ENCODE measurements at regions not wholly inside any gene's neighbourhood (a gene's known extent, or its start where the extent isn't known, plus 50 kb on each side); places are given as distances from the start of the nearest gene placed in this dataset.

GRCh38 chr11:92870196-92870832 lies 99.1 kb upstream of the MTNR1B start:
- no peak overlapping the region for H3K27ac ChIP-seq
- DNase-seq (ENCODE audit: low read depth, low spot score): no peak

GRCh38 chr11:92873551-92873950 lies 95.9 kb upstream of the MTNR1B start:
- no peak overlapping the region for H3K27ac ChIP-seq
- DNase-seq (ENCODE audit: low read depth, low spot score): no peak

GRCh38 chr11:92875473-92875872 lies 94.0 kb upstream of the MTNR1B start:
- no peak overlapping the region for H3K27ac ChIP-seq
- no peak for DNase-seq (ENCODE audit: low read depth, low spot score)

- no peak for DNase-seq (ENCODE audit: low read depth, low spot score)
- no peak overlapping the region for H3K27ac ChIP-seq
These were observed 90.4 kb upstream of the MTNR1B start for GRCh38 chr11:92879086-92879485.

GRCh38 chr11:92880381-92880780 lies 89.1 kb upstream of the MTNR1B start:
- H3K27ac ChIP-seq: no peak overlapping the region
- no peak for DNase-seq (ENCODE audit: low read depth, low spot score)

GRCh38 chr11:92881940-92882450 lies 87.5 kb upstream of the MTNR1B start:
- no peak overlapping the region for H3K27ac ChIP-seq
- DNase-seq (ENCODE audit: low read depth, low spot score): no peak

- DNase-seq (ENCODE audit: low read depth, low spot score): no peak
- no peak overlapping the region for H3K27ac ChIP-seq
These were observed 86.4 kb upstream of the MTNR1B start for GRCh38 chr11:92882828-92883611.

GRCh38 chr11:92885600-92885999 lies 83.9 kb upstream of the MTNR1B start:
- H3K27ac ChIP-seq: no peak overlapping the region
- no peak for DNase-seq (ENCODE audit: low read depth, low spot score)

- no peak for DNase-seq (ENCODE audit: low read depth, low spot score)
- H3K27ac ChIP-seq: no peak overlapping the region
These were observed 83.1 kb upstream of the MTNR1B start for GRCh38 chr11:92886243-92886905.

GRCh38 chr11:92888696-92889095 lies 80.8 kb upstream of the MTNR1B start:
- H3K27ac ChIP-seq: no peak overlapping the region
- DNase-seq (ENCODE audit: low read depth, low spot score): no peak

- no peak for DNase-seq (ENCODE audit: low read depth, low spot score)
- no peak overlapping the region for H3K27ac ChIP-seq
These were observed 78.6 kb upstream of the MTNR1B start for GRCh38 chr11:92890846-92891245.

GRCh38 chr11:92892802-92893684 lies 76.4 kb upstream of the MTNR1B start:
- no peak overlapping the region for H3K27ac ChIP-seq
- no peak for DNase-seq (ENCODE audit: low read depth, low spot score)

- H3K27ac ChIP-seq: no peak overlapping the region
- no peak for DNase-seq (ENCODE audit: low read depth, low spot score)
These were observed 75.3 kb upstream of the MTNR1B start for GRCh38 chr11:92894197-92894596.

- DNase-seq (ENCODE audit: low read depth, low spot score): no peak
- H3K27ac ChIP-seq: no peak overlapping the region
These were observed 72.0 kb upstream of the MTNR1B start for GRCh38 chr11:92897487-92897886.

GRCh38 chr11:92902417-92902816 lies 67.0 kb upstream of the MTNR1B start:
- no peak overlapping the region for H3K27ac ChIP-seq
- DNase-seq (ENCODE audit: low read depth, low spot score): no peak

GRCh38 chr11:92907671-92908070 lies 61.8 kb upstream of the MTNR1B start:
- no peak overlapping the region for H3K27ac ChIP-seq
- no peak for DNase-seq (ENCODE audit: low read depth, low spot score)

- no peak overlapping the region for H3K27ac ChIP-seq
- no peak for DNase-seq (ENCODE audit: low read depth, low spot score)
These were observed 60.2 kb upstream of the MTNR1B start for GRCh38 chr11:92909214-92909613.

- DNase-seq (ENCODE audit: low read depth, low spot score): no peak
- no peak overlapping the region for H3K27ac ChIP-seq
These were observed 58.0 kb upstream of the MTNR1B start for GRCh38 chr11:92911478-92911877.

GRCh38 chr11:92915551-92915950 lies 53.9 kb upstream of the MTNR1B start:
- DNase-seq (ENCODE audit: low read depth, low spot score): no peak
- H3K27ac ChIP-seq: no peak overlapping the region

- H3K27ac ChIP-seq: no peak overlapping the region
- no peak for DNase-seq (ENCODE audit: low read depth, low spot score)
These were observed 53.2 kb upstream of the MTNR1B start for GRCh38 chr11:92916299-92916698.

Data from epithelial cell of prostate (primary cell).